BE2C (cell line): ENCODE measurements at regions not wholly inside any gene's neighbourhood (a gene's known extent, or its start where the extent isn't known, plus 50 kb on each side); places are given as distances from the start of the nearest gene placed in this dataset.

Experiments
- DNase-seq: peaks from one replicate; pipeline ENCODE4 v3.0.0-alpha.2; 2020
- H3K27me3 ChIP-seq: fragments of 250-450 bp; sonication (Bioruptor Pico); 2 replicates; pipeline ENCODE4 v1.5.1; 2020; ENCODE audit warnings: mild to moderate bottlenecking
- H3K36me3 ChIP-seq: fragments of 250-450 bp; sonication (Bioruptor Pico); 2 replicates; pipeline ENCODE4 v1.5.1; 2020; ENCODE audit warnings: mild to moderate bottlenecking
- H3K4me1 ChIP-seq: fragments of 250-450 bp; sonication (Bioruptor Pico); 2 replicates; pipeline ENCODE4 v1.5.1; 2020
- H3K4me3 ChIP-seq: 2 replicates; pipeline ENCODE4 v1.5.1; 2011; ENCODE audit warnings: low read depth, low read length
- H3K9me3 ChIP-seq: fragments of 250-450 bp; sonication (Bioruptor Pico); 2 replicates; pipeline ENCODE4 v1.5.1; 2020
- TF ChIP-seq, protein P1 (sequence below): IDR thresholded peaks from 2 replicates; pipeline ENCODE4 v1.5.1; 2012; ENCODE audit warnings: mild to moderate bottlenecking, low read depth, low read length

DNA sequence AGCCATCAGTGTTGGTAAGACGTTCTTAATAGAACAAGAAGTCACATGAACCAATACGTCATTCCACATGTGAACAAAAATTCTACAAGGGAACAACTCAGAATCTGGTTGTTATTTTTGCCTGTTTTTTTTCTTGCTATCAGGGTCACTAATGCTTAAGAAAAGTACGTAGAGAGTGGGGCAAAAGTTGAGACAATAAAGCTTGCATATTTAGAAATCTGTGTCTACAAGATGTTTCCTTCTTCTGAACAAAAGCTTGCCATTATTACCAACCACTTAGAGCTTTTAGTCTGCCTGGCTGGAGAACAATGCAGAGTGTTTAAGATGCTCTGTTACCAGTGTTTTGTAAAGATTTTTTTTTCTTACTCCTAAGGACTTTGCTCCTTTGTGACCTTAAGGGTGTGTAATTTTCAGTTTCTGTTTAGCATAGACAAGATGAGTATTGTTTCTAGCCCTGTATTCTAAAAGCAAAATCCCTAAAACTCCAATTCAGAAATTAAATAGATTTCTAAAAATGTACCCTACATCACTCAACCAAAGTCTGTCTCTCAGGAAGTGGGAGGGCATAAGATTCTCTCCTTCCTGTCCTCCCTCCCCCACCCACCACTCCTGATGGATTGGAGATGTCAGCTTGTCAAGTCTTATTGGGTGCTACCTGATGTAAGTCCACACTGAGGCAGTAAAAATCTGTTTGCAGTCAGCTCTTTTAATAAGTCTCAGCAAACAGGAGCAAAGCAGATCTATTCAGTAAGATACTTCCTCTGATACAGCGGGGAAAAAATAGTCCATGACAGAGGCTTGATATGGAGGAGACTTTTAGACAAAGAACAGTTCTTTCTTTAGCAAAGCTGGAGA, 267.6 kb downstream of the GRIN2B start:
- TF ChIP-seq, protein P1, sequence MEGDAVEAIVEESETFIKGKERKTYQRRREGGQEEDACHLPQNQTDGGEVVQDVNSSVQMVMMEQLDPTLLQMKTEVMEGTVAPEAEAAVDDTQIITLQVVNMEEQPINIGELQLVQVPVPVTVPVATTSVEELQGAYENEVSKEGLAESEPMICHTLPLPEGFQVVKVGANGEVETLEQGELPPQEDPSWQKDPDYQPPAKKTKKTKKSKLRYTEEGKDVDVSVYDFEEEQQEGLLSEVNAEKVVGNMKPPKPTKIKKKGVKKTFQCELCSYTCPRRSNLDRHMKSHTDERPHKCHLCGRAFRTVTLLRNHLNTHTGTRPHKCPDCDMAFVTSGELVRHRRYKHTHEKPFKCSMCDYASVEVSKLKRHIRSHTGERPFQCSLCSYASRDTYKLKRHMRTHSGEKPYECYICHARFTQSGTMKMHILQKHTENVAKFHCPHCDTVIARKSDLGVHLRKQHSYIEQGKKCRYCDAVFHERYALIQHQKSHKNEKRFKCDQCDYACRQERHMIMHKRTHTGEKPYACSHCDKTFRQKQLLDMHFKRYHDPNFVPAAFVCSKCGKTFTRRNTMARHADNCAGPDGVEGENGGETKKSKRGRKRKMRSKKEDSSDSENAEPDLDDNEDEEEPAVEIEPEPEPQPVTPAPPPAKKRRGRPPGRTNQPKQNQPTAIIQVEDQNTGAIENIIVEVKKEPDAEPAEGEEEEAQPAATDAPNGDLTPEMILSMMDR = no peak
- no peak for DNase-seq

GRCh38 chr12:13707829-13708228, 273.6 kb downstream of the GRIN2B start:
- DNase-seq = no peak
- Histone ChIP-seq H3K4me3 (no peak overlapping the region), H3K27me3 (peaks cover 3% of the 10 kb centered on the region; the same call in 1 of the 2 replicates), H3K4me1 (no peaks in the 10 kb centered on the region), H3K9me3 (no peaks in the 10 kb centered on the region), H3K36me3 (no peaks in the 10 kb centered on the region)
- TF ChIP-seq, protein P1 = no peak

More for the DNA sequence above, 267.6 kb downstream of the GRIN2B start:
- H3K36me3 ChIP-seq = no peaks in the 10 kb centered on the region
- no peaks in the 10 kb centered on the region for H3K9me3 ChIP-seq
- H3K27me3 ChIP-seq = peaks cover 3% of the 10 kb centered on the region; the same call in 1 of the 2 replicates
- H3K4me1 ChIP-seq = no peaks in the 10 kb centered on the region
- H3K4me3 ChIP-seq = no peak overlapping the region

GRCh38 chr12:13702381-13702780, 279.0 kb downstream of the GRIN2B start:
- Histone ChIP-seq H3K27me3 (peaks cover 3% of the 10 kb centered on the region; the same call in 1 of the 2 replicates), H3K36me3 (no peaks in the 10 kb centered on the region), H3K9me3 (no peaks in the 10 kb centered on the region), H3K4me3 (no peak overlapping the region), H3K4me1 (no peaks in the 10 kb centered on the region)
- TF ChIP-seq, protein P1 = no peak
- DNase-seq = no peak

GRCh38 chr12:13701502-13701901, 279.9 kb downstream of the GRIN2B start:
- Histone ChIP-seq H3K9me3 (no peaks in the 10 kb centered on the region), H3K36me3 (no peaks in the 10 kb centered on the region), H3K4me1 (no peaks in the 10 kb centered on the region), H3K4me3 (no peak overlapping the region), H3K27me3 (peaks cover 3% of the 10 kb centered on the region; the same call in 1 of the 2 replicates)
- no peak for DNase-seq
- TF ChIP-seq, protein P1 = no peak

DNA sequence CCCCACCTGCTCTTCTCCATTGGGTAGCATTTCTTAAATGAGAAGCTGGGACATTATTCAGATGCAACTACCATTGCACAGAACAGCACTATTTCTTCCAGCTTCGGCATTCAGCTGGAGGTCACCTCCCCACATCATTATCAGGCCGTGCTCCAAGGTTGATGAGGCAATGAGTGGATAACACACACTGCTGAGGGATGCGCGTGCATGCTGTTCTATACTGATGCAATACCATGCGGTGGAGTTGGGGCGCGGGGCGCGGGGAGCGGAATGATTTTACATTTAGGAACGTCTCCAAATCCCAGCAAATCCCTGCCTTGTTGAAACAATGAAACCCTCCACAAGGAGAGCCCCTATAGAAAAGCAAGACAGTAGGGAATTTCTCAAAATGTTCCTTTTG, 283.4 kb downstream of the GRIN2B start:
- DNase-seq = no peak
- Histone ChIP-seq H3K36me3 (no peaks in the 10 kb centered on the region), H3K4me1 (no peaks in the 10 kb centered on the region), H3K4me3 (no peak overlapping the region), H3K27me3 (no peaks in the 10 kb centered on the region), H3K9me3 (no peaks in the 10 kb centered on the region)
- TF ChIP-seq, protein P1 = no peak

GRCh38 chr12:13695781-13696180, 285.6 kb downstream of the GRIN2B start:
- H3K4me1 ChIP-seq = no peaks in the 10 kb centered on the region
- H3K4me3 ChIP-seq = no peak overlapping the region
- H3K9me3 ChIP-seq = no peaks in the 10 kb centered on the region
- H3K36me3 ChIP-seq = no peaks in the 10 kb centered on the region
- no peak for DNase-seq
- H3K27me3 ChIP-seq = no peaks in the 10 kb centered on the region
- TF ChIP-seq, protein P1 = no peak
